Suppressor macrophage treated with lipopolysaccharide for 1 hour (primary cell): ENCODE measurements at regions not wholly inside any gene's neighbourhood (a gene's known extent, or its start where the extent isn't known, plus 50 kb on each side); places are given as distances from the start of the nearest gene placed in this dataset.

Experiments used
- DNase-seq, 3 donors: peaks; one replicate each; pipeline ENCODE4 v3.0.0-alpha.2; 2020 to 2022

DNA sequence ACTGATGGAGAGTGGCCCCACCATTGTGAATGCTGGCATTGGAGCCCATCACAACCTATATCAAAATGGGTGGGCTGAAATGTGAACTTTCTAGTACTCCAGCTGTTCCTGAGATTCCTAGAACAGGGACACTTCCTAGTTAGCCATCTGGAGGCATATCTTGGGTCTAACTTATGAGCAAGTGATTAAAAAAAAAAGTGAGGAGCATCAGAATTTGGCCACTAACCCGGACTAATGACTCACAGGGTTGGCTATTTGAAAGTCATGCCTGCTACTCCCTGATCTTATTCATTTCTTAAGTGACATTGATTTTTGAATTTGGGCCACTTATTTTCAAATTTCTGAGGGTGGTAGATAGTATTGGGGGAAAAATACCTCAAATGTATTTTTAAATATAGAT is 216.6 kb downstream of the HRH4 start:
- DNase-seq: no peak

DNA sequence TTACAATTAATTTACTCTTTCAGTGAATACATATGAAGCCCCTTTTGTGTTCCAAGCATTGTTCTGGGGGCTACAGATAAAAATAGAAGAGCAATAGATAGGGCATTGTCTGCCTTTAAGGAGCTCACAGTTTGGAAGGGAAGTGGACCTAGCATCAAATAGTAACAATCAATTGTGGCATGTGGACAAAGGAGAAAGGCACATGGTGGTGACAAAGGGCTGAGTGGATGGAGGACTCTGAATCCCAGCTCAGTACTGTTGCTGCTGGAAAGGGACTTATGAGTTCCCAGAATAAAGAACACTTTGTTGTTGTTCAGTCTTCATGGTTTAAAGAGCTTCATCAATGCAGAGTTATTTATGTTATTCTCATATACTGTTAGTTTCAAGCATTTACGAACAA is 217.7 kb downstream of the HRH4 start:
- no peak for DNase-seq

DNA sequence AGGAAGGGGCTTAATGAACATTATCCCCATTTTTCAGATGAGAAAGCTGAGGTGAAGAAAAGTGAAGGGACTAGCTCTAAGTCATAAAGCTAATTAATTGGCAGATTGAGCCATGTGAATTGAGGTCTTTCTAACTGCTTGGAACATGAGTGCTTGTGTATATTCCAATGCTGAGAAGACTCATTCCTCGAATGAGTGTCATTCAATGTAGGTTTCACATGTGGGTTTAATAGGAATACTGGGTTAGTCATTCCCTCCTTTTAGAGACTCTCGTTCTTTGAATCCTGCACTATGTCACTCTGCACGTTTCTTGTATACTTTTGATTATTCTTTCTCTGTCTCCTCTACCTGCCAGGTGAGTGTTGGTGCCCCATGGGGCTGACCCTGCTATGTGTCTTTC is 218.2 kb downstream of the HRH4 start:
- no peak for DNase-seq

DNA sequence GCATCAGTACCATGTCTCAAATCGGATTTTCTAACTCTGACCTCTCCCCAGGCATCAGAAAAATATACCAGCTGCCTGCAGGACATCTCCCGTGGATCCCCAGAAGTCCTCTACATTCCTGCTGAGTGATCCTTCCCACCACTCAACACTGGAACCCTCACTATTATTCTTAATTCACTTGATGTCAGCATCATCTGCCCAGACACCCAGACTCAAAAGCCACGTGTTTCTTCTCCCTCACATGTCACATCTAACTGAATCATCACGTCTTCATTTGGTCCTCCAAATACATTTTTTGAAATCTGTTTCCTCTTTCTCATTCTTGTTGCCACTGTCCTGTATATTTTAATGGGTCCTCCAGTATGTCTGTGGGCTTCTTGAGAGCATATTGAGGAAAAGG is 218.6 kb downstream of the HRH4 start:
- no peak for DNase-seq

DNA sequence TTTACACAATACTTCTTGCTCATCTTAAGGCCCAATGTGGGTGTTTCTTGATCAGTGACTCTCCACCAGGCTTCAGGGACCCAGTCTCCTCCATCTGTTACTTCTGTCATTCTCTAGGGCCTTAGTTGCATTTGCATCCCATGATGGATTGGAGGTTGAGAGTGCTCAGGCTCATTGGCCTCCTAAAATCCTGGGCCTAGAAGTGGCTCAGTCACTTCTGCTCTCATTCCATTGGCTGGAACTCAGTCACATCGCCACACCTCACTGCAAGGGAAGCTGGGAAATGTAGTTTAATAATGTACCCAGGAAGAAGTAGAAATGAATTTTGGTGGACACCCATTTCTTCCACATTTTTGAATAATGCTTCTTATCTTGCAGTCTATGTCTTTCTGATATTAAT is 223.5 kb downstream of the HRH4 start:
- DNase-seq: peak in 1 of 3 donors; percentile 11

DNA sequence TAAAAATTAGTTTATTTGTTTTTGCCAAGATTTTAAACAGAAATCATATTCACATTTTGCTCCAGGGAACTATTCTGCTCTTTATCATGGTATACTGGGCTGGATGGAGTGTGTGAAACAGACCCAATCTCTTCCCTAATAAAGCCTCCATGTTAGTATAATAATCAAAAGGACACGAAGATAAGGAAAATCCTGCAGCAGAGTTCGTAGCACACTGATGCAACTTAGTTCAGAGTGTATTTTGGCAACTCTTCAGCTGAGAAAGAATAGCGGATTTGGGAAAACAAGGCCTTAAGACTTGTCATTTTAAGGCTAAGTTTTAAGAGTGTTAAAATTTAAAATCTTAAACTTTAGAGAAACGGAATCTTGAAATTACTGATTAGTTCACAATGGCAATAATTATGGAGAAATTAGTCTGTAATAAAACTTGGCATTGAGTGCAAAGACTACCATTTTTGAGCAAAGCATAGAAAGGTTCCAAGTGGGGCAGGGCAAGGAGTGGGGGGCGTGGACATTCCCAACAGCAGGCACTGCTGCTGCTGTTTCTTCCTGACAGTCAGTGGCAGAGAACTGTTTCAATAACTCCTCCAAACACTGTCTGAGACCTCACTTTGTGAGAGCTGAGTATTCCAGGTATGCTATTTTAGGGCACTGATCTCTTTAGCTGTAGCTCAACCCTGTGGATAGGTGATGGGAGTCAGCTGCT is 225.0 kb downstream of the HRH4 start:
- DNase-seq: no peak

DNA sequence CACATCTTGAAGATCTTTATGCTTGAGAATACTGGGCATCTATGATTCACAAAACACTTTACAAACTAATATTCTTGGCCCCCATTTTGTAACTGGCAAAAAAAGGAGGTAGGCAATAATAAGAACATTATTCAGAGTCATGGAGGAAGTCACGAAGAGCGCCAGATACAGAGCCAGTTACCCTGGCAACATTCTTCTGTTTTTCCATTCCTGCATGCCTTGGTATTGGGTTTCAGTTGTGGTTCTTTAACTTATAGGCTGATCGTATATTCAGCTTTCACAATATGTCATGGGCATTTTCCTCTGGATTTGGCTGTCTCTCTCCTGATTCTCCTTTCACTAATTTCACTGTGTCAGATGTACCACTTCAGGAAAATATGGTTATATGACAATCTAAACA is 234.7 kb downstream of the HRH4 start:
- DNase-seq: no peak

DNA sequence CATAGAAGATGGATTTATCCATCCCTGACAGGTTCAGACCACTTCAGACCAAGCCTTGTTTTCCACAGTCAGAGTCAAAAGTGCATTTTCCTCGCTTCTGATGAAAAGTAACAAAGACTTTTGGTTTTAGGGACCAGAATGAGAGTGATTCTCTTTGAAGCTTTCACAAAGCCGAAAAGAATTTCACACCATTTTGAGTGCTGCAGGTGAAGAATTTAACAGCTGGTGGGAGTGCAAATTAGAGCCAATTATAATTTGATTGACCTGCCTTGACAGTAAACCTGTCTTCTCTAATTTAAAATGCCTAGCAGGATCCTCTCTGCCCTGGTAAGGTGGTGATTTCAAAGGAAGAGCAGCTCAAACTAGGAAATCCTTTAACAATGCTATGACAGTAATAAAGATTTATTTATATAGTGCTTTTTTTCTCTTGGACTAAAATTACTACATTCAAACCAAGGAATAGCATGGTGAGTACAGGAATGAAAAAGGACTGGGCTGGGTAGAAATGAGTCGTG is 241.6 kb downstream of the HRH4 start:
- DNase-seq: no peak

DNA sequence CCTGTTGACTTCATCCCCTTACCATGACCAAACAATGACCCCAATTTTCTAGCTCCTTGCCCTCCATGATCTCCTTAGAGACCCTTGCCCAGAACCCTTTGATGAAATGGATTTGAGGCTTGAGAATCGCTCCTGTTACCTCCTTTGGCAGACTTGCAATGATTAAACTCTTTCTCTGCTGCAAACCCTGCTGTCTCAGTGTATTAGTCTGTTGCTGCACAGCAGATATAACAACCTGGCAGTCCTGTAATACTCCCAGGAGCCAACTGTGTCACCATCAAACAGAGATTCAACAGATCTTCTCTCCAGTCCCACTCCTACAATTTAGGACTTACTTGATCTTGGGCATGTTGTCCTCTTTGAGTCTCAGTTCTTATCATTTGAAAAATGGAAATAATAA is 242.9 kb downstream of the HRH4 start:
- DNase-seq: no peak

DNA sequence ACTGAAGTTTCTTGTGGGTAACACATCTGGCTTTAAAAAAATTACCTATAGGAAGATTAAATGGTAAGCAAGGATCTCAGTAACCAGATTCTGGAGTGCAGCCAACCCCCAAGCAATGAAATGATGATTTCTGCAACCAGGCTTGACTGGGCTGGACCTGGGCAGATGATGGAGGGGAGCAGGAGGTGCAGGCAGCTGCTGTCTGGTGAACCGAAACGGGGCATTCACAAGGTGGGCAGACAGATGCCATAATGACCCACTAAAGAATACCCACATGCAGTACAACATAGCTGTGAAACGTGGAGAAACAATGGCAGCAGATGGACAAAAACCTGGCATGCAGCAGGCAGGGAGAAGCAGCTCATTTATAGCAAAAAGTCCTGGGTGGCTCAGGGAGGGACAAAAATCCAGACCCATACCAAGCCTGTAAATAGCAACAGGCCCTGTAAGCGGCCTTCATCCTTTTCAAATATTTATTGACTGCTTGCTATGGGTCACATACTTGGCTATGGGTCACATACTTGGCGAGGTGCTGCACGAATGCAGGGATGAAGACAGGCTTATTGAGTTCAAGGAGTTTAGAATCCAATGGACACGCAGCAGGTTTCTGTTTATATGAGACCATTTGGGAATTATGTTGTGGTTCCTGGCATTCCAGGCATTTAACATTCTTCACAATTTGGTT is 244.7 kb downstream of the HRH4 start:
- DNase-seq: no peak

DNA sequence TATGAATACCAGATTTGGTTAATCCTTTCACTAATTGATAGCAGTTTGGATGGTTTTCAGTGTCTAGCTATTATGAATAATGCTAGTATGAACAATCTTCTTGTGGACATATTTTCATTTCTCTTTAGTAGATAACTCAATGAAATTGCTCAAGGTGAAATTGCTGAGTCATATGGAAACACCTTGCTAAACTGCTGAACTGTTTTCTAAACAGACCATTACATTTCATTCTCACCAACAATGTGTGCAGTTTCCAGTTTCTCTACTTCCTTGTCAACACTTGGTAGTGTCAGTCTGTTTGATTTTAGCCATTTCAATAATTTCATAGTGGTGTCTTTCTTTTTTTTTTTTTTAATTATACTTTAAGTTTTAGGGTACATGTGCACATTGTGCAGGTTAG is 250.0 kb downstream of the HRH4 start:
- DNase-seq: no peak

DNA sequence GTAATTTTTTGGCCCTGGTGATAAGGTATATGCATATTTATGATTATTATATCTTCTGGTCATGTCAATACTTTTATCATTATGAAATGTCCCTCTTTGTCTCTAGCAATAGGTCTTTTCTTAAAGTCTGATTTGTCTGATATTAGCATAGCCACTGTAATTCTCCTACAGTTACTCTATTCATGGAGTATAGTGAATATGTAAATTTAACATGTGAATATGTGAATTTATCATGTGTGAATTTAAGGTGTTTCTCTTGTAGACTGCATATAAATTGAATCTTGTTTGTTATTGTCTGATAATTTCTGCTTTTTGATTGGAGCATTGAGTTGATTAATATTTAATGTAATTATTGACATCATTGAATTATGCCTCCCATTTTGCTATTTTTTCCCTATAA is 259.4 kb downstream of the HRH4 start:
- DNase-seq: no peak

DNA sequence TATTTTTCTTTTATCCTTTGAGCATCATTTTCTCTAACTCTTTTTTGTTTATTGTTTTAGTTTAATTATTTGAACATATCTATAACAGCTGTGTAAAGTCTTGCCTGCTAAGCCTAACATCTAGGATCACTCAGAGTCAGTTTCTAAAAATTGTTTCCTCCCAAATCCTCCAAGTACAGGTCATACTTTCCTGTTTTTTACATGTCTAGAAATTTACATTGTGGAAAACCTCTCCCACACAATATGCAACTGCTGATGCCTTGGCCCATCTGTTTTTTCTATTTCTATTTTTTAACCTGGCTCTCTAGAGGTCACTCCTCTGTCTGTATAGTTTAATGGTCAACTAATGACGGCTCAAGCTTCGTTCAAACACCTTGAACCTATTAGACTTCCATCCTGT is 261.0 kb downstream of the HRH4 start:
- DNase-seq: no peak

DNA sequence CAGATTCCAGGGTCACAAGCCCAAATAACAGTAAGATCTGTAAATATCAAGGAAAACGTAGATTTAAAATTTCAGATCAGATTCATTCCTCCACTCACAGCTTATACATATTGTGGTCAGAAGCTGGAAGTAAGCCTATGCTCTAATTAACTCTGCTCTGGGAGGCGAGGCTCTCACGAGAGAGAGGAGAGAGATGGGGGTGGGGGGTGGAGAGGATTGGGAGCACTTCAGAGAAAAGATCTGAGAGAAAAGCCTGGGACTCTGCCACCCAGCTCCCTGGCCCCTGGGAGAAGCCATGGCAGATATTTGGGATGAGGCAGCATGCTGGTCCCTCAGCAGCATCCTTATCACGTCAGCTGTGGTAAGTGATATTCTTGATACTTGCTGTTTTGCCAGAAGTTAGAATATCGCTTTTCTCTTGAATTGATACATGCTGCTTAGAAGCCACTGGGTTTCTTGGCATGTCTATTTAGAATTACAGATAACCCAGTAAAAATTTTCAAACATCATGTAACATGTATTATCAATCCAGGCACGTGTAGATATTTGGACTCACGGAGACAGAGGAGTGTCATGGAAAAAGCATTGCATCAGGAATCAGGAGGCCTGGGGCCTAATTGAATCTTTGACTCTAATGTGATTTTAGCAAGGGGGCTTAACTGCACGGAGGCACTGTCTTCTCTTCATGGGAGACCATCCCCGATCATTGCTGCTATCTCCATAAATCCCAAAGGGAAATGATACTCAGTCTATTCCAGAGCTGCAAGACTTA is 265.4 kb downstream of the HRH4 start:
- DNase-seq: no peak

DNA sequence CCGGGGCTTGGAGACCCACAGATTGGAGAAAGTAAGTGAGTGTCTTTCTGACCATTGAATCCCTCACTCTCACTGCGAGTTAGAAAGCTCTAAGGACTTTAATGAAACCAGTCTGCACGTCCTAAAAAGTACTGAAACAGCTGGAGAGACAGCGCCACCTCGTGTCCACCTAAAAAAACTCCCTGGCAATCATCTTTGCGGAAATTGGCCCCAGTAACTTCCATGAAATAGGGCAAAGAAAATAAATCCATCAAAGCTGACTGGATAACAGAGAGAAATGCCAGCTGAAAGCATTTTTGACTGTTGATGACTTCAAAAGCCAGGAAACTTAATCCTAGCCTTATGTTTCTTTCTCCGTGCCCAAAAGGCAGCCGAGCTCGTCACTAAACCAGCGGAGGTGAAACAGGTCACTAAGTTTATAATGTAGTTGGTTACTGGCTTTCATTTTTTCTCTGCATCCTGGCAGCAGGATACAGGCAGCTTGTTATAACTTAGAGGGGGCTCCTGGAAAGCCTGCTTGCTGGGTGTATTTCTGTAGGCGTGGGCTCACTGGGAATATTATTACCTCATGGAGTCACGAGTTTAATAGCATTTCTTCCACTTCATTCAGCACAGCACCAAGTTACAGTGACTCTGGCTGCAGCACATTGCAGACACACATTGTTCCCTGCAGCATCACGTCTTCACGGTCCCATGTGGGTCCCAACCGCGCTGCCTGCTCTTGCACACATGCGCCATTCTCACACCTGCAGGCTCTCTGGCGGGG is 266.5 kb downstream of the HRH4 start:
- peak; percentile 60 to 77 (median 74) for DNase-seq

DNA sequence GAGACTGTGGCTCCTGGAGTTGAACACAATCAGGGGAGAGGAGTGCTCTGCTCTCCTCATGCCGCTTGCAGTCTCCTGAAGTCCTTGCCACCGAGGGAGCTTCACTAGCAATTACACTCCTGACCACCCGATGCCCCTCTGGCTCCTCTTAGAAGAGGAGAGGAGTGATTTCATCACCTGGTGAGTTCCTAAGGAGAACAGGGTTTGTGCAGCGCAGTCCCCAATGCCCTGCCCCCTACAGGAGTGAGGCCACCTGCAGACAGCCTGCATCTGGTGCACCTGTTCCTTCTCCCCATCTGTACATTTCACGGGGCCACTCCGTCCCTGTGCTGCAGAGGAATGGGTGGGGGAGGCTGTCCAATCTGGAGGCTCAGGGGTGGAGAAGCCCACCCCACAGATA is 267.2 kb downstream of the HRH4 start:
- no peak for DNase-seq

DNA sequence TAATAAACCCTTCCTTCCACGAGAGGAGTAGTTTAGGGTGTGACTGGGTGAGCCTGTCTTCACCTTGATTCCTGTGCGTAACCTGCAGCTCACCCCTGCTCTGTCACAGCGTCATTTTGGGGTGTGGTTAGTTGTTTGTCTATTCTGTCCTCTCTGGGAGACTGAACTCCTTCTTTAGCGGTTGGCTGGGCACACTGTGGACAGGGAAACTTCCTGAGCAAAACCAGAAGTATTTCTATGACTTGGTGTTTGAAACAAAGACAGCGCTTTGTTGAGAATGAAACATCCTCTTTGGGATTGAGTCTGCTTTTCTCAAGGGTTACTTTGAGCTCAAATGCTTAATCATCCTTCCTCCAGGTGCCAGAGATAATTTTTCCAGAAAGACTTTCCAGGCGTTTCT is 270.7 kb downstream of the HRH4 start:
- DNase-seq: no peak

DNA sequence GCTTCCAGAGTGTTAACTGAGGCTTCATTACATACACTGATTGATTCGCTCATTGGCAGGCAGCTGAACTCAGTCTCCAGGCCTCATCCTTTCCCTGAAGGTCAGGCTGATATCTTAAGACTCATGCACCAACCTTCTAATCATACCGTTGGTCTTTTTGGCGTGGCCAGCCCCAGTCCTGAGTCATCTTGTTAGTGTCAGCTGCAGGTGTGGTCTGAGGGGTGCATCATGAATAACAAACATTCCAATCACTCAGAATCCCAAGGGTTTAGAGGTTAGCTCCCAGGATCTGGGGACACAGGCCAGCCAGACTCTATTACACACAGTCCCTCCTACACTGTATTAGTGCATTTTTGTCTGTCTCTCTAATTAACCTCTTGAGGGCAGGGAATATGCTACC is 271.5 kb downstream of the HRH4 start:
- DNase-seq: no peak

DNA sequence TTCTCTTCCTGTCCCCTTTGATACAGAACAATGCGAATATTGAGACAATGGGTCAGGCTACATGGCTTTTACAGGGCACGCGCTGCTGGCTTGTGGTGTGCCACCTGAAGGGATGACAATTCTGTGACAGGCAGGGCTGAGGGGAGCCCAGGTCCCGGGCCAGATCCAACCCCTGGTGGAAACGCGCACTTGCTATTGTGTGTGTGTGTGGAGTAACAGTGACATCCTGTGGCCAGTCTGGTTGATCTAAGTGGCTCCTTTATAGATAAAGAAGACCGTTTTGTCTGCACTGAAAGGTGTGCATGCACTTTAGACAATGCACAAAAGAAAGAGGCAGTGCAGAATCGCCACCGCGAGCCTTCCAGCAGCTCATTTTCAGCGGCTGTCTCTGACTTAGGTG is 273.6 kb downstream of the HRH4 start:
- DNase-seq: no peak

DNA sequence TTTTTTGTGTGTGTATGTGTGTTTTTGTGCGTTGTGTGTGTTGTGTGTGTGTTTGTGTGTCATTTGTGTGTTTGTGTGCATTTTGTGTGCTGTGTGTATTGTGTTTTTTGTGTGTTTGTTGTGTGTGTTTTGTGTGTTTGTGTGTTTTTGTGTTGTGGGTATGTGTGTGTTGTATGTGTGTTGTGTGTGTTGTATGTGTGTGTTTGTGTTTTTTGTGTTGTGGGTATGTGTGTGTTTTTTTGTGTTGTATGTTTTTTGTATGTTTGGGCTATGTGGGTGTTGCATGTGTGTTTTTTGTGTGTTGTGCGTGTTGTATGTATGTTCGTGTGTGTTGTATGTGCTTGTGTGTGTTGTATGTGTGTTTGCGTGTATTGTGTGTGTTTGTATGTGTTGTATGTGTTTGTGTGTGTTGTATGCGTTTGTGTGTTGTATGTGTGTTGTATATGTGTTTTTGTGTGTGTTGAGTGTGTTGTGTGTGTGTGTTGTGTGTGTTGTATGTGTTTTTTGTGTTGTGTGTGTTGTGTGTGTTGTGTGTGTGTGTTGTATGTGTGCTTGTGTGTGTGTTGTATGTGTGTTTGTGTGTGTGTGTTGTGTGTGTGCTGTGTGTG is 275.3 kb downstream of the HRH4 start:
- no peak for DNase-seq

DNA sequence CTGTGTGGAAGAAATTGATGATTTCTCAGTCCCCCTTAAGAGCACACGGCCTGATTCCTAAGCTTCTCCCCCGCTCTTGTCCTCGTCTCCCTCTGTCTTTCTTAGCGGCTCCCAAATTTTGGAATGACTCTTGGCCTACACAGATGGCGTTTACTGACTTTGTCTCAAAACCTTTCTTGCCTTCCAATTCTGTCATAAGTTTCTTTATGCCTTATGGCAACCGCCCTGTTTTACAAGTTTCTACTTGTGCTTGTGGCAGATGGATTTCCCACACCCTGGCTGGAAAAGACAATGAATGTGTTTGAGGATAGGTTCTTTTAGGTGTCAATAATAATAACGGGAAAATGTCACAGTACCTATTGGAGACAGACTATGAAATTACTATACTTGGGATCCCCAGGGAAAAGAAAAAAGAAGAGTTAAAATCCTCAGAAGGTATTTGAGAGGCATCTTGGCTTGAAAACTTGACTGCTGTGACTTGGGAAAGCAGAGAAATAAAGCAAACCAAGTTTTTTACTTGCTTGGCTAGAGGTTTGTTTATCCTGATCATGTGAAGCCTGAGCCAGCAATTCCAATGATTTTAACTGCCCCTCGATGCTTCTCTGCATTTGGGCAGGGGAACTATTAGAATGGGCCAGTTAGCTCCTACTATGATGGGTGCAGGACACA is 276.4 kb downstream of the HRH4 start:
- no peak for DNase-seq

DNA sequence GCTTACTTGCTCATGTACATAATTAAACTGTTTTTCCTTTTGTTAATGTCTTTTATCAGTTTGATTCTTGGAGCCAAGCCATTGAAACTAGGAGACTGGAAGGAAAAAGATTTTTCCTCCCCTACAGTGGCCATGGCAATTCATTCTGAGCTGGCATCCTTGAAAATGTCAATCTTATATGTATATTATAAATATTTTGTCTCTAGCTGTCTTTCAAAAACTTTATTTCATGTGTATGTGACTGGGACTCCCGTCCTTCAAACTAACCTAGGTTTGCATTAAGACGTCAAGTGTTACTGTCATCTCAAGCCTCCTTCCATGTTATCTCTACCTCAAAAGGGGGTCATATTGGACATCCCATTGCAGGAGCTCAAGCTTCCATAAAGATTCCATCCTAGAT is 280.4 kb downstream of the HRH4 start:
- no peak for DNase-seq
